Mesenchymal stem cell (in vitro differentiated cells and primary cell): ENCODE measurements at regions not wholly inside any gene's neighbourhood (a gene's known extent, or its start where the extent isn't known, plus 50 kb on each side); places are given as distances from the start of the nearest gene placed in this dataset.

Source experiments
- DNase-seq: peaks from one replicate; pipeline ENCODE4 v3.0.0-alpha.2; 2013
- H2AFZ ChIP-seq: one replicate; pipeline ENCODE4 v1.6.1; 2013; ENCODE audit warnings: low read depth, mild to moderate bottlenecking, control low read depth, inconsistent platforms, low read length, moderate library complexity
- H2AK5ac ChIP-seq: 2 replicates; pipeline ENCODE4 v1.6.1; 2013; ENCODE audit warnings: low read length, moderate library complexity, mild to moderate bottlenecking, inconsistent platforms; ENCODE audit not compliant: severe bottlenecking
- H2BK120ac ChIP-seq: one replicate; pipeline ENCODE4 v1.6.1; 2013; ENCODE audit warnings: low read depth, mild to moderate bottlenecking, inconsistent platforms, low read length, moderate library complexity
- H2BK12ac ChIP-seq, 2 experiments: one replicate each; pipeline ENCODE4 v1.6.1; 2013; ENCODE audit warnings: inconsistent platforms in 2 of 2, low read length in 2 of 2, mild to moderate bottlenecking in 2 of 2, moderate library complexity in 2 of 2, control low read depth in 1 of 2
- H2BK15ac ChIP-seq: one replicate; pipeline ENCODE4 v1.6.1; 2013; ENCODE audit warnings: mild to moderate bottlenecking, low read depth, inconsistent platforms; ENCODE audit not compliant: poor library complexity, severe bottlenecking
- H2BK5ac ChIP-seq: 2 replicates; pipeline ENCODE4 v1.6.1; 2013; ENCODE audit warnings: low read depth, mild to moderate bottlenecking, low read length, control low read depth, inconsistent platforms; ENCODE audit not compliant: poor library complexity, severe bottlenecking
- H3K14ac ChIP-seq, 2 experiments: one replicate each; pipeline ENCODE4 v1.6.1; 2013; ENCODE audit warnings: inconsistent platforms in 2 of 2, low read length in 2 of 2, control low read depth in 1 of 2, mild to moderate bottlenecking in 1 of 2, moderate library complexity in 1 of 2
- H3K18ac ChIP-seq, 2 experiments: one replicate each; pipeline ENCODE4 v1.6.1; 2013; ENCODE audit warnings: inconsistent platforms in 2 of 2, low read length in 2 of 2, control low read depth in 1 of 2, low read depth in 1 of 2, mild to moderate bottlenecking in 1 of 2
- H3K23ac ChIP-seq, 2 experiments: one replicate each; pipeline ENCODE4 v1.6.1; 2013; ENCODE audit warnings: inconsistent platforms in 2 of 2, low read length in 2 of 2, mild to moderate bottlenecking in 2 of 2, moderate library complexity in 2 of 2, control low read depth in 1 of 2
- H3K27ac ChIP-seq: 2 replicates; pipeline ENCODE4 v1.5.1; 2013; ENCODE audit warnings: mild to moderate bottlenecking, moderate library complexity, low read length, control low read depth, inconsistent platforms; ENCODE audit not compliant: poor library complexity, severe bottlenecking
- H3K27me3 ChIP-seq, 2 experiments: 2 replicates each; pipeline versions ENCODE4 v1.6.1 to v1.7.0; 2013; ENCODE audit warnings: low read length in 2 of 2, mild to moderate bottlenecking in 2 of 2, moderate library complexity in 2 of 2, control low read depth in 1 of 2, inconsistent platforms in 1 of 2; ENCODE audit not compliant: control insufficient read depth in 1 of 2, insufficient read depth in 1 of 2
- H3K36me3 ChIP-seq, 2 experiments: 2 replicates each; pipeline versions ENCODE4 v1.6.1 to v1.7.0; 2013; ENCODE audit warnings: low read length in 2 of 2, control low read depth in 1 of 2, inconsistent platforms in 1 of 2, low read depth in 1 of 2, mild to moderate bottlenecking in 1 of 2; ENCODE audit not compliant: insufficient read depth in 2 of 2, control insufficient read depth in 1 of 2
- H3K4ac ChIP-seq, 2 experiments: one replicate each; pipeline ENCODE4 v1.6.1; 2013; ENCODE audit warnings: inconsistent platforms in 2 of 2, low read length in 2 of 2, mild to moderate bottlenecking in 2 of 2, moderate library complexity in 2 of 2, control low read depth in 1 of 2, low read depth in 1 of 2
- H3K4me1 ChIP-seq: 2 replicates; pipeline ENCODE4 v1.6.1; 2013; ENCODE audit warnings: low read depth, low read length, control low read depth; ENCODE audit not compliant: control insufficient read depth, insufficient read depth
- H3K4me2 ChIP-seq: 2 replicates; pipeline ENCODE4 v1.6.1; 2013; ENCODE audit warnings: low read length, mild to moderate bottlenecking, inconsistent platforms; ENCODE audit not compliant: poor library complexity, severe bottlenecking
- H3K4me3 ChIP-seq, 2 experiments: 2 replicates each; pipeline versions ENCODE4 v1.5.1 to v1.7.0; 2013; ENCODE audit warnings: low read length in 2 of 2, mild to moderate bottlenecking in 2 of 2, control low read depth in 1 of 2, low read depth in 1 of 2; ENCODE audit not compliant: insufficient read depth in 1 of 2
- H3K79me1 ChIP-seq: replicated peaks from 2 replicates; pipeline ENCODE4 v1.6.1; 2013; ENCODE audit warnings: mild to moderate bottlenecking, control low read depth, low read length, inconsistent platforms; ENCODE audit not compliant: poor library complexity, severe bottlenecking
- H3K9ac ChIP-seq: 2 replicates; pipeline ENCODE4 v1.7.0; 2013; ENCODE audit warnings: mild to moderate bottlenecking, low read length, moderate library complexity
- H3K9me3 ChIP-seq: 2 replicates; pipeline ENCODE4 v1.7.0; 2013; ENCODE audit warnings: mild to moderate bottlenecking, low read length; ENCODE audit not compliant: control insufficient read depth
- H4K8ac ChIP-seq: one replicate; pipeline ENCODE4 v1.6.1; 2013; ENCODE audit warnings: inconsistent platforms, mild to moderate bottlenecking, low read length, moderate library complexity
- H4K91ac ChIP-seq: one replicate; pipeline ENCODE4 v1.6.1; 2013; ENCODE audit warnings: mild to moderate bottlenecking, low read length, inconsistent platforms
- WGBS: methylation state at CpG from one replicate; pipeline ENCODE4 v1.1.7; 2013; ENCODE audit warnings: mixed read lengths; 5-methylcytosine and 5-hydroxymethylcytosine counted together

DNA sequence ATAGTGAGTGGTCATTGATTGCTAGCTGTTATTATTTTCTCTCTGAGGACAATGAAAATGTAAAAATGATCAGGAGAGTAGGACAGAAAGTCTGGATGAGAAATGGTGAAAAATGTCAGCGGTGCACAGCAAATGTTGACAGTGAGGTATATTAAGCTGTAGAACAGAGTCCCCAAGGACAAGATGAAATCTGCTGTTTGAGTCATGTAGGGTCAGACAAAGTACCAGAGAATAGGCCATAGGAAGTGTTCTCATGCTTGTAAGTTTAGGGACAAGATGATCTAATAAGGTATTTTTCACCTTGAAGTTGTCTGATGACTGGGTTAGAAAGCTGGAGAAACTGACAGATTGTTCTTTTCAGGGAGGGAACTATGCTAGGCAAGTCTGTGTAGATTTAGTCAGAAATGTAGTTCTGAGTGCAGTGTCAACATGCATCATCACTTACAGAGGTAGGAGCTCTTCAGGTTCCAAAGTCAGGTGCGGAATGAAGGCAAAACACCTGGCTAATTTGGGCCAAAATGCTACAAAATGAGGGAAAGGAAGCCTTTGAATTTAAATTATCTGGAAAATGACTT, 369.3 kb downstream of the DLEU7 start:
- Histone ChIP-seq H2BK5ac (no peak overlapping the region), H2AFZ (no peak overlapping the region), H3K4me3 (no peak overlapping the region), H3K14ac (no peak overlapping the region), H4K91ac (no peak overlapping the region), H3K4me2 (no peak overlapping the region), H2AK5ac (no peak overlapping the region), H3K9me3 (no peaks in the 10 kb centered on the region), H3K27me3 (no peaks in the 10 kb centered on the region), H3K18ac (no peak overlapping the region), H3K27ac (no peak overlapping the region), H3K4me1 (no peaks in the 10 kb centered on the region), H2BK120ac (no peak overlapping the region), H3K79me1 (no peaks in the 10 kb centered on the region), H2BK12ac (no peak overlapping the region), H3K9ac (no peak overlapping the region), H2BK15ac (no peak overlapping the region), H3K4ac (no peak overlapping the region), H3K36me3 (no peaks in the 10 kb centered on the region), H3K23ac (no peak overlapping the region), H4K8ac (no peak overlapping the region)
- WGBS = 93% methylated on average over 2 of the region's 2 CpGs
- DNase-seq = no peak

DNA sequence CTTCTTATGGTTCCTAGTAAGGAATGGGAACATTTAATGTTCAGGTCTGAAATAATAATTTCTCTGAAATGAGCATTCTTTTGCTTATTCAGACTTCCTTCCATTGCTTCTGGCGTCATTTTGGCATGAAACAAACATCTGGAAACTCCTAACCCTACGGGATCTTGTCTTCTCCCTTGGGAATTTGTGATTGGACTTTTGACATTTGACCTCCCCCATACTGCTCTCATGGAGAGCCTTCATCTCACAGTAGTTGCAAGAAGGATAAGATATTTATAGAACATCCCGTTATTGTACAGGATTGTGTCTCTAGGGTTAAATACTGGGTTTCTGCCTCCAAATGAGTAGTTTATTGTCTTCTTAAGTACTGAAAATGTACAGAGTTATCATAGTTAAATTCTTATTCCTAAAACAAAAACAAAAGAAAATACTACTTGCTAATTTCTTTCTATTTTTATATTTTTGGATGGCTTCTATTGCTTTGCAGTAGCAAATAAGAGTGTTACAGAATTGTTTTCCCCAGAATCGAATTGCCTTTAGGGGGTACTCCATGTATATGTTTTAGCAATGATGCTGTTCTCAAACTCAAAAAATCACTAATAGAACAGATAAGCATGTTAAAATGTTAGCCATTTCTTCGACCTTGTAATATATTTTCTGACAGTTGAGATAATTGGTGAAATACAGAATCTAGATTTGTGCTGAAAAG, 366.8 kb downstream of the DLEU7 start:
- no peak overlapping the region for H3K4me2 ChIP-seq
- H3K23ac ChIP-seq = no peak overlapping the region
- no peak overlapping the region for H3K18ac ChIP-seq
- DNase-seq = no peak
- no peak overlapping the region for H3K4me3 ChIP-seq
- WGBS = 51% methylated on average over 3 of the region's 5 CpGs
- no peaks in the 10 kb centered on the region for H3K36me3 ChIP-seq
- H3K9ac ChIP-seq = no peak overlapping the region
- H3K27ac ChIP-seq = no peak overlapping the region
- H3K79me1 ChIP-seq = no peaks in the 10 kb centered on the region
- no peak overlapping the region for H2AK5ac ChIP-seq
- no peak overlapping the region for H3K14ac ChIP-seq
- no peak overlapping the region for H2BK120ac ChIP-seq
- H2BK5ac ChIP-seq = no peak overlapping the region
- no peaks in the 10 kb centered on the region for H3K4me1 ChIP-seq
- H4K8ac ChIP-seq = no peak overlapping the region
- no peak overlapping the region for H4K91ac ChIP-seq
- no peaks in the 10 kb centered on the region for H3K9me3 ChIP-seq
- no peaks in the 10 kb centered on the region for H3K27me3 ChIP-seq
- H2AFZ ChIP-seq = no peak overlapping the region
- no peak overlapping the region for H3K4ac ChIP-seq
- H2BK12ac ChIP-seq = no peak overlapping the region
- H2BK15ac ChIP-seq = no peak overlapping the region

DNA sequence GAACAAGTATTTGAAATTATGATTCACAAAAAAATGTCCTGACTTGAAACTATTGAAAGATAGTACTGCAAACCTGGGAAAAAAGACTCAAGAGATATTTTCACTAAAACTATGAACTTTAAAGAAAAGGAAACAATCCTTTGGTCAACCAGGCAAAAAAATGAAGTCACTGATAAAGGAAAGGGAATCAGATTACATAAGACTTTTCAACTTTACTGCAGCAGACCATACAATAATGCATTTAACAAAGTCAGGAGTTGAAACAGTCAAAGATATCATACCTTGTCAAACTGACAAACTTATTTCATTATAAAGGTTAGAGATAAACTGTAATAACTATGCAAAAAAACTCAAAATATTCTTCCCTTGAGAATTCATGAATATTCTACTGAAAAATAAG, 361.6 kb downstream of the DLEU7 start:
- Histone ChIP-seq H3K9ac (no peak overlapping the region), H3K23ac (no peak overlapping the region), H3K9me3 (no peaks in the 10 kb centered on the region), H4K91ac (no peak overlapping the region), H3K4ac (no peak overlapping the region), H3K4me1 (no peaks in the 10 kb centered on the region), H3K4me3 (no peak overlapping the region), H2AFZ (no peak overlapping the region), H2AK5ac (no peak overlapping the region), H2BK120ac (no peak overlapping the region), H3K36me3 (no peaks in the 10 kb centered on the region), H3K4me2 (no peak overlapping the region), H2BK5ac (no peak overlapping the region), H2BK12ac (no peak overlapping the region), H2BK15ac (no peak overlapping the region), H3K27me3 (no peaks in the 10 kb centered on the region), H3K14ac (no peak overlapping the region), H4K8ac (no peak overlapping the region), H3K18ac (no peak overlapping the region), H3K79me1 (no peaks in the 10 kb centered on the region), H3K27ac (no peak overlapping the region)
- no peak for DNase-seq

DNA sequence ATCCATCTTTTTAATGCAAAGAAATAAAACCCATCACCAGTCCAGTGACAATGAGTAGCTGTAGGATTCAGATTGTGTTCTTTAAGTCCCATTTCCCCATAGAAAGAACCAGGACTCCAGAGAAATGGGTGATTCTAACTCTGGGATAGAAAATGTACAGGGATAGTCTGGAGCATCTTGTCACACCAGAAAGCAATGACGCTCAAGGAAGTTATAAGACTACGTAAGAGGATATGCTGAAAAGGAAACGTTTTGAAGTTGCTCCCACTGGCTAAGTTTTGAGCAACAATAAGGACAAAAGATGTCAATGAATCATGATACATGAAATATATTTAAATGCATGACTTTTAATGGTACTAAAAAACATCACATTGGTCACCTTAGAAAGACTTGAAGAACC, 360.1 kb downstream of the DLEU7 start:
- H2BK15ac ChIP-seq = no peak overlapping the region
- no peak overlapping the region for H3K27ac ChIP-seq
- H3K9ac ChIP-seq = no peak overlapping the region
- H3K9me3 ChIP-seq = no peaks in the 10 kb centered on the region
- no peak overlapping the region for H3K4me2 ChIP-seq
- DNase-seq = no peak
- no peaks in the 10 kb centered on the region for H3K79me1 ChIP-seq
- no peak overlapping the region for H3K23ac ChIP-seq
- no peak overlapping the region for H2AK5ac ChIP-seq
- no peaks in the 10 kb centered on the region for H3K4me1 ChIP-seq
- no peak overlapping the region for H2BK12ac ChIP-seq
- H2BK120ac ChIP-seq = no peak overlapping the region
- no peaks in the 10 kb centered on the region for H3K36me3 ChIP-seq
- H4K91ac ChIP-seq = no peak overlapping the region
- no peak overlapping the region for H3K18ac ChIP-seq
- no peak overlapping the region for H4K8ac ChIP-seq
- no peak overlapping the region for H3K4me3 ChIP-seq
- H2BK5ac ChIP-seq = no peak overlapping the region
- H3K27me3 ChIP-seq = no peaks in the 10 kb centered on the region
- H3K14ac ChIP-seq = no peak overlapping the region
- 85% methylated on average over 3 of the region's 3 CpGs for WGBS
- H2AFZ ChIP-seq = no peak overlapping the region
- no peak overlapping the region for H3K4ac ChIP-seq
